ENCODE measurements at regions not wholly inside any gene's neighbourhood (a gene's known extent, or its start where the extent isn't known, plus 50 kb on each side); places are given as distances from the start of the nearest gene placed in this dataset.
"Not testable (repeated sequence)": the region's sequence is repeated elsewhere in the genome, so short reads cannot be mapped to it uniquely, and the experiment has no call there.

GRCh38 chr12:104906695-104907094 is 51.4 kb downstream of the SLC41A2 start:
- Histone ChIP-seq H3K4me1 (no peaks in the 10 kb centered on the region), H3K4me3 (no peak overlapping the region), H3K36me3 (no peaks in the 10 kb centered on the region), H3K27me3 (no peaks in the 10 kb centered on the region), H3K27ac (no peak overlapping the region), H3K9me3 (no peaks in the 10 kb centered on the region)
- TF ChIP-seq POLR2A (IDR thresholded peaks at IDR 0.05) (no peak), POLR2AphosphoS5 (IDR thresholded peaks at IDR 0.05) (no peak), EP300 (IDR thresholded peaks at IDR 0.05) (no peak), CTCF (IDR thresholded peaks at IDR 0.05) (no peak)
- 91 to 96% methylated on average over 6 of the region's 6 CpGs for WGBS, 2 donors
- DNase-seq, result no peak
- intact Hi-C loops (cut with DNase I), result no loop called here

GRCh38 chr12:104905446-104905845 is 52.6 kb downstream of the SLC41A2 start:
- H3K4me1 ChIP-seq; H3K9me3 ChIP-seq; H3K4me3 ChIP-seq; H3K27ac ChIP-seq; DNase-seq; H3K36me3 ChIP-seq; intact Hi-C loops (cut with DNase I); H3K27me3 ChIP-seq: not testable (repeated sequence)
- WGBS, 2 donors, result 98% methylated on average over 22 to 24 of the region's 24 CpGs

- intact Hi-C loops (cut with DNase I), result no loop called here
- no peak for TF ChIP-seq EP300 (IDR thresholded peaks at IDR 0.05)
- no peak for TF ChIP-seq POLR2AphosphoS5 (IDR thresholded peaks at IDR 0.05)
- TF ChIP-seq CTCF (IDR thresholded peaks at IDR 0.05), result no peak
- no peak for TF ChIP-seq POLR2A (IDR thresholded peaks at IDR 0.05)
- Histone ChIP-seq H3K9me3 (peaks cover 0 to 6% (median 0%) of the 10 kb centered on the region in 4 donors), H3K36me3 (no peaks in the 10 kb centered on the region), H3K27ac (no peak overlapping the region), H3K4me1 (no peaks in the 10 kb centered on the region), H3K27me3 (no peaks in the 10 kb centered on the region), H3K4me3 (no peak overlapping the region)
- no peak for DNase-seq
- 54 to 78% methylated on average over 5 of the region's 5 CpGs for WGBS, 2 donors
These were observed 54.3 kb downstream of the SLC41A2 start for GRCh38 chr12:104903648-104904423.

GRCh38 chr12:104902125-104902524 is 56.0 kb downstream of the SLC41A2 start:
- Histone ChIP-seq H3K36me3 (no peaks in the 10 kb centered on the region), H3K4me3 (no peak overlapping the region), H3K27me3 (no peaks in the 10 kb centered on the region), H3K9me3 (peaks cover 0 to 6% (median 0%) of the 10 kb centered on the region in 4 donors), H3K4me1 (no peaks in the 10 kb centered on the region), H3K27ac (no peak overlapping the region)
- DNase-seq, result no peak
- TF ChIP-seq POLR2A (IDR thresholded peaks at IDR 0.05) (no peak), EP300 (IDR thresholded peaks at IDR 0.05) (no peak), POLR2AphosphoS5 (IDR thresholded peaks at IDR 0.05) (no peak), CTCF (IDR thresholded peaks at IDR 0.05) (no peak)
- intact Hi-C loops (cut with DNase I), result no loop called here

- no peaks in the 10 kb centered on the region for H3K36me3 ChIP-seq
- intact Hi-C loops (cut with DNase I), result no loop called here
- no peaks in the 10 kb centered on the region for H3K4me1 ChIP-seq
- peaks cover 0 to 6% (median 0%) of the 10 kb centered on the region in 4 donors for H3K9me3 ChIP-seq
- TF ChIP-seq CTCF (IDR thresholded peaks at IDR 0.05) (no peak), EP300 (IDR thresholded peaks at IDR 0.05) (no peak), POLR2AphosphoS5 (IDR thresholded peaks at IDR 0.05) (no peak), POLR2A (IDR thresholded peaks at IDR 0.05) (no peak)
- 70 to 78% methylated on average over 4 of the region's 4 CpGs for WGBS, 2 donors
- no peak for DNase-seq
- no peak overlapping the region for H3K4me3 ChIP-seq
- H3K27me3 ChIP-seq, result no peaks in the 10 kb centered on the region
- H3K27ac ChIP-seq, result no peak overlapping the region
These were observed 61.4 kb downstream of the SLC41A2 start for GRCh38 chr12:104896710-104897109.

Data from sigmoid colon (tissue), 6 donors.